Psoas muscle (tissue), 7 donors: ENCODE measurements at regions not wholly inside any gene's neighbourhood (a gene's known extent, or its start where the extent isn't known, plus 50 kb on each side); places are given as distances from the start of the nearest gene placed in this dataset.

Source experiments
- ATAC-seq, 4 donors: fragments of 200-7000 bp; cut with Tn5 transposase; one replicate each; pipeline ENCODE4 v1.9.1; 2020; ENCODE audit warnings: moderate library complexity in 3 of 4, mild to moderate bottlenecking in 2 of 4
- DNase-seq, 2 donors: peaks; one replicate each; pipeline ENCODE4 v3.0.0-alpha.2; 2020
- H3K27ac ChIP-seq: fragments of 200-600 bp; one replicate; pipeline ENCODE4 v1.8.0; 2022
- H3K27me3 ChIP-seq, 3 donors: fragments of 200-600 bp in 1 of 3; one replicate each; pipeline versions ENCODE4 v1.6.1 to v1.8.0; 2013 to 2022; ENCODE audit warnings: low read length in 2 of 3, mild to moderate bottlenecking in 2 of 3, moderate library complexity in 1 of 3; ENCODE audit not compliant: insufficient read depth in 3 of 3
- H3K36me3 ChIP-seq, 2 donors: fragments of 200-600 bp in 1 of 2; one replicate each; pipeline versions ENCODE4 v1.6.1 to v1.8.0; 2013 to 2022; ENCODE audit warnings: low read depth in 1 of 2, mild to moderate bottlenecking in 1 of 2, moderate library complexity in 1 of 2; ENCODE audit not compliant: insufficient read depth in 1 of 2
- H3K4me1 ChIP-seq: fragments of 200-600 bp; one replicate; pipeline ENCODE4 v1.8.0; 2022
- H3K4me3 ChIP-seq: fragments of 200-600 bp; one replicate; pipeline ENCODE4 v1.8.0; 2022; ENCODE audit warnings: mild to moderate bottlenecking
- H3K9me3 ChIP-seq: fragments of 200-600 bp; one replicate; pipeline ENCODE4 v1.8.0; 2022
- WGBS, 3 donors: extraction: QIAGEN DNeasy Blood & Tissue Kit; methylation state at CpG; one replicate each; pipeline versions ENCODE4 v1.1.6 to v1.1.7; 2013; 5-methylcytosine and 5-hydroxymethylcytosine counted together
- intact Hi-C, 2 donors: fragments of 100-400 bp; cut with DNase I; formaldehyde crosslinking; loops; one replicate each; pipeline versions ENCODE4 v1.11.0 to v1.14.2; 2022
- TF ChIP-seq, protein P1 (sequence below): fragments of 200-600 bp; IDR thresholded peaks from one replicate; pipeline ENCODE4 v1.8.0; 2022; ENCODE audit warnings: antibody characterized with exemption
- donor health status: healthy with polysubstance abuse.
- donor health status: DM: no; HTN: no; CAD: no; lungs with moderate emphysema.
- donor health status: Bipolar disorder and iron deficiency.
- donor health status: healthy.
- donor health status: DM: yes; HTN: yes; CAD: no.
- donor health status: DM: no; HTN: no; CAD: no.
- donor health status: DM: yes; HTN: yes; CAD: no.

GRCh38 chr3:159848348-159849118 lies 140.1 kb upstream of the IL12A start:
- peak in 1 of 4 donors; percentile 12 for ATAC-seq
- no peak overlapping the region for H3K4me3 ChIP-seq
- H3K27ac ChIP-seq: peak overlapping the region; percentile 53
- 10 to 30% (median 20%) methylated on average over 3 of the region's 3 CpGs for WGBS, 3 donors
- no peaks in the 10 kb centered on the region for H3K36me3 ChIP-seq
- intact Hi-C loops: no loop called here
- TF ChIP-seq, protein P1, sequence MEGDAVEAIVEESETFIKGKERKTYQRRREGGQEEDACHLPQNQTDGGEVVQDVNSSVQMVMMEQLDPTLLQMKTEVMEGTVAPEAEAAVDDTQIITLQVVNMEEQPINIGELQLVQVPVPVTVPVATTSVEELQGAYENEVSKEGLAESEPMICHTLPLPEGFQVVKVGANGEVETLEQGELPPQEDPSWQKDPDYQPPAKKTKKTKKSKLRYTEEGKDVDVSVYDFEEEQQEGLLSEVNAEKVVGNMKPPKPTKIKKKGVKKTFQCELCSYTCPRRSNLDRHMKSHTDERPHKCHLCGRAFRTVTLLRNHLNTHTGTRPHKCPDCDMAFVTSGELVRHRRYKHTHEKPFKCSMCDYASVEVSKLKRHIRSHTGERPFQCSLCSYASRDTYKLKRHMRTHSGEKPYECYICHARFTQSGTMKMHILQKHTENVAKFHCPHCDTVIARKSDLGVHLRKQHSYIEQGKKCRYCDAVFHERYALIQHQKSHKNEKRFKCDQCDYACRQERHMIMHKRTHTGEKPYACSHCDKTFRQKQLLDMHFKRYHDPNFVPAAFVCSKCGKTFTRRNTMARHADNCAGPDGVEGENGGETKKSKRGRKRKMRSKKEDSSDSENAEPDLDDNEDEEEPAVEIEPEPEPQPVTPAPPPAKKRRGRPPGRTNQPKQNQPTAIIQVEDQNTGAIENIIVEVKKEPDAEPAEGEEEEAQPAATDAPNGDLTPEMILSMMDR: no peak
- H3K9me3 ChIP-seq: no peaks in the 10 kb centered on the region
- H3K27me3 ChIP-seq: no peaks in the 10 kb centered on the region
- H3K4me1 ChIP-seq: peaks cover 44% of the 10 kb centered on the region
- no peak for DNase-seq

GRCh38 chr3:159850481-159850880 lies 138.2 kb upstream of the IL12A start:
- intact Hi-C loops: no loop called here
- Histone ChIP-seq H3K27ac (peak overlapping the region; percentile 95), H3K27me3 (no peaks in the 10 kb centered on the region), H3K36me3 (no peaks in the 10 kb centered on the region), H3K4me3 (no peak overlapping the region), H3K9me3 (no peaks in the 10 kb centered on the region), H3K4me1 (peaks cover 40% of the 10 kb centered on the region)
- no peak for DNase-seq
- TF ChIP-seq, protein P1: no peak
- ATAC-seq: no peak
- WGBS, 3 donors: 61 to 78% (median 70%) methylated on average over 4 of the region's 4 CpGs

DNA sequence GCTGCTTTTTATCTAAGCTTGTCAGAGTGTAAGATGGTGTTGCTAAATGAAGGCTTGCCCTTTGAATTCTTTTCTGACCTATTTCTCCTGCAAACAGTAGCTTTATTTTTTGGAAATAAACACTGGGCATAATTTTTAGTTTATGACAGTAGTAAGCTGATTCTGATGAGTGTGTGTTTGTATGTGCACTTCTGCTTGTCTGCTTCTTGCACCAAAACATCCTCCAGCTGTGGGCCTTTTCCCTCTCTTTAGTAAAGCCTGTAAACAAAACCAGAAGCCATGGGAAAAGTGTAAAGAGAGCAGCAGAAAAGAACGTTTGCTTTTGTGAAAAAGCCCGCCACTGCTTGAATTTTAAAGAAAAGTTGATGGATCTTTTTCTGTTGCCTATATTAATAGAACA lies 136.4 kb upstream of the IL12A start:
- H3K36me3 ChIP-seq: no peaks in the 10 kb centered on the region
- ATAC-seq (no peak), DNase-seq (no peak)
- H3K4me1 ChIP-seq: peaks cover 42% of the 10 kb centered on the region
- peak overlapping the region; percentile 73 for H3K4me3 ChIP-seq
- 14 to 20% (median 16%) methylated on average over 2 of the region's 2 CpGs for WGBS, 3 donors
- H3K27ac ChIP-seq: peak overlapping the region; percentile 95
- TF ChIP-seq, protein P1: no peak
- no peaks in the 10 kb centered on the region for H3K27me3 ChIP-seq
- intact Hi-C loops: no loop called here
- no peaks in the 10 kb centered on the region for H3K9me3 ChIP-seq

- intact Hi-C loops: no loop called here
- peak; percentile 80 to 87 (median 82) for ATAC-seq
- Histone ChIP-seq H3K27ac (peak overlapping the region; percentile 95), H3K27me3 (no peaks in the 10 kb centered on the region), H3K9me3 (no peaks in the 10 kb centered on the region), H3K36me3 (no peaks in the 10 kb centered on the region), H3K4me3 (peak overlapping the region; percentile 73), H3K4me1 (peaks cover 45% of the 10 kb centered on the region)
- TF ChIP-seq, protein P1: no peak
- WGBS, 3 donors: 2 to 6% (median 5%) methylated on average over 11 of the region's 11 CpGs
- peak; percentile 84 to 95 for DNase-seq
Measured at GRCh38 chr3:159852821-159853505, 135.7 kb upstream of the IL12A start.
